Thyroid gland (tissue), 4 donors: ENCODE measurements at regions not wholly inside any gene's neighbourhood (a gene's known extent, or its start where the extent isn't known, plus 50 kb on each side); places are given as distances from the start of the nearest gene placed in this dataset.

Experiments
- DNase-seq, 2 donors: peaks; one replicate each; pipeline ENCODE4 v3.0.0-alpha.2; 2019
- H3K27ac ChIP-seq, 3 donors: fragments of 200-600 bp; sonication (generic); 1 replicate in 2 of 3; 2 replicates in 1 of 3; pipeline ENCODE4 v1.5.1; 2016 to 2019; ENCODE audit warnings: mild to moderate bottlenecking in 1 of 3, moderate library complexity in 1 of 3
- H3K27me3 ChIP-seq: fragments of 200-600 bp; sonication (generic); one replicate; pipeline ENCODE4 v1.5.1; 2019
- H3K36me3 ChIP-seq, 2 donors: fragments of 200-600 bp; sonication (generic); one replicate each; pipeline ENCODE4 v1.5.1; 2016 to 2019
- H3K4me1 ChIP-seq, 2 donors: fragments of 200-600 bp; sonication (generic); one replicate each; pipeline ENCODE4 v1.5.1; 2017 to 2019
- H3K4me3 ChIP-seq, 3 donors: fragments of 200-600 bp; sonication (generic); replicated peaks in 1 of 3; 1 replicate in 2 of 3; 2 replicates in 1 of 3; pipeline ENCODE4 v1.5.1; 2016; ENCODE audit warnings: mild to moderate bottlenecking in 1 of 3
- H3K9me3 ChIP-seq: fragments of 200-600 bp; sonication (generic); one replicate; pipeline ENCODE4 v1.5.1; 2017
- CTCF ChIP-seq, 6 experiments: fragments of 200-600 bp in 3 of 6; fragments of 450-650 bp in 3 of 6; sonication (generic) in 3 of 6; IDR thresholded peaks; one replicate each; pipeline ENCODE4 v1.5.1; 2016 to 2019; ENCODE audit warnings: antibody characterized with exemption in 6 of 6, mild to moderate bottlenecking in 2 of 6, inconsistent platforms in 1 of 6, moderate library complexity in 1 of 6
- POLR2A ChIP-seq, 2 donors: fragments of 450-650 bp; IDR thresholded peaks; one replicate each; pipeline ENCODE4 v1.6.1; 2017; ENCODE audit warnings: antibody characterized with exemption in 2 of 2, mild to moderate bottlenecking in 2 of 2, moderate library complexity in 1 of 2
- WGBS, 2 donors: methylation state at CpG; one replicate each; pipeline ENCODE4 v1.1.5; 2017; 5-methylcytosine and 5-hydroxymethylcytosine counted together
- intact Hi-C: fragments of 100-400 bp; cut with DNase I; formaldehyde crosslinking; loops from one replicate; pipeline ENCODE4 v1.15.1; 2023

GRCh38 chr6:21690489-21690888 is 96.9 kb downstream of the SOX4 start:
- no peak for TF ChIP-seq POLR2A (IDR thresholded peaks at IDR 0.05)
- TF ChIP-seq CTCF (IDR thresholded peaks at IDR 0.05) = no peak
- H3K36me3 ChIP-seq = no peaks in the 10 kb centered on the region
- H3K27ac ChIP-seq = no peak overlapping the region
- no peaks in the 10 kb centered on the region for H3K9me3 ChIP-seq
- no peaks in the 10 kb centered on the region for H3K27me3 ChIP-seq
- no peak overlapping the region for H3K4me3 ChIP-seq
- no peaks in the 10 kb centered on the region for H3K4me1 ChIP-seq
- intact Hi-C loops = no loop called here
- no peak for DNase-seq

- no peaks in the 10 kb centered on the region for H3K36me3 ChIP-seq
- no peaks in the 10 kb centered on the region for H3K4me1 ChIP-seq
- no peak for DNase-seq
- no peak overlapping the region for H3K27ac ChIP-seq
- H3K4me3 ChIP-seq = no peak overlapping the region
- no peaks in the 10 kb centered on the region for H3K9me3 ChIP-seq
- WGBS, 2 donors = 89 to 90% methylated on average over 5 of the region's 5 CpGs
- intact Hi-C loops = no loop called here
- no peak for TF ChIP-seq CTCF (IDR thresholded peaks at IDR 0.05)
- H3K27me3 ChIP-seq = no peaks in the 10 kb centered on the region
Observed at GRCh38 chr6:21691685-21692346, 98.3 kb downstream of the SOX4 start.

GRCh38 chr6:21692721-21693120 is 99.2 kb downstream of the SOX4 start:
- no peak for DNase-seq
- no peak overlapping the region for H3K4me3 ChIP-seq
- no peaks in the 10 kb centered on the region for H3K9me3 ChIP-seq
- H3K27me3 ChIP-seq = no peaks in the 10 kb centered on the region
- intact Hi-C loops = no loop called here
- no peaks in the 10 kb centered on the region for H3K36me3 ChIP-seq
- WGBS, 2 donors = 78 to 92% methylated on average over 1 of the region's 1 CpG
- no peak overlapping the region for H3K27ac ChIP-seq
- H3K4me1 ChIP-seq = no peaks in the 10 kb centered on the region
- TF ChIP-seq CTCF (IDR thresholded peaks at IDR 0.05) (no peak), POLR2A (IDR thresholded peaks at IDR 0.05) (no peak)

GRCh38 chr6:21694168-21694567 is 100.6 kb downstream of the SOX4 start:
- Histone ChIP-seq H3K4me1 (no peaks in the 10 kb centered on the region), H3K36me3 (no peaks in the 10 kb centered on the region), H3K27ac (no peak overlapping the region), H3K4me3 (no peak overlapping the region), H3K9me3 (no peaks in the 10 kb centered on the region), H3K27me3 (no peaks in the 10 kb centered on the region)
- no peak for DNase-seq
- 95 to 97% methylated on average over 2 of the region's 2 CpGs for WGBS, 2 donors
- intact Hi-C loops = no loop called here
- TF ChIP-seq CTCF (IDR thresholded peaks at IDR 0.05) (no peak), POLR2A (IDR thresholded peaks at IDR 0.05) (no peak)

- Histone ChIP-seq H3K36me3 (no peaks in the 10 kb centered on the region), H3K4me3 (no peak overlapping the region), H3K9me3 (no peaks in the 10 kb centered on the region), H3K4me1 (no peaks in the 10 kb centered on the region), H3K27ac (no peak overlapping the region), H3K27me3 (no peaks in the 10 kb centered on the region)
- TF ChIP-seq POLR2A (IDR thresholded peaks at IDR 0.05) (no peak), CTCF (IDR thresholded peaks at IDR 0.05) (no peak)
- DNase-seq = no peak
- intact Hi-C loops = no loop called here
- 64 to 67% methylated on average over 3 of the region's 3 CpGs for WGBS, 2 donors
Observed at GRCh38 chr6:21707524-21708319, 114.2 kb downstream of the SOX4 start.
